Bronchial epithelial cell (primary cell): ENCODE measurements at regions not wholly inside any gene's neighbourhood (a gene's known extent, or its start where the extent isn't known, plus 50 kb on each side); places are given as distances from the start of the nearest gene placed in this dataset.

ENCODE experiments used
- DNase-seq: peaks from one replicate; pipeline ENCODE4 v3.0.0-alpha.2; 2010; ENCODE audit warnings: low read depth
- FAIRE-seq: peaks from 2 replicates; lab custom pipeline; 2011; peaks lifted over from hg19 to GRCh38; lab: Jason Lieb, UNC
- H3K27me3 ChIP-seq: 2 replicates; pipeline ENCODE4 v1.5.1; 2011; ENCODE audit warnings: low read length; ENCODE audit not compliant: control insufficient read depth, insufficient read depth
- H3K36me3 ChIP-seq: 2 replicates; pipeline ENCODE4 v1.5.1; 2011; ENCODE audit warnings: low read length; ENCODE audit not compliant: control insufficient read depth, insufficient read depth
- H3K4me3 ChIP-seq: 2 replicates; pipeline ENCODE4 v1.5.1; 2011; ENCODE audit warnings: mild to moderate bottlenecking, low read depth, low read length, control low read depth
- TF ChIP-seq, protein P1 (sequence below): IDR thresholded peaks from 2 replicates; pipeline ENCODE4 v1.5.1; 2011; ENCODE audit warnings: mild to moderate bottlenecking, moderate library complexity, low read length, control low read depth, inconsistent platforms; ENCODE audit not compliant: insufficient read depth, severe bottlenecking

GRCh38 chr21:38206646-38207045, 50.1 kb upstream of the KCNJ15 start:
- TF ChIP-seq, protein P1, sequence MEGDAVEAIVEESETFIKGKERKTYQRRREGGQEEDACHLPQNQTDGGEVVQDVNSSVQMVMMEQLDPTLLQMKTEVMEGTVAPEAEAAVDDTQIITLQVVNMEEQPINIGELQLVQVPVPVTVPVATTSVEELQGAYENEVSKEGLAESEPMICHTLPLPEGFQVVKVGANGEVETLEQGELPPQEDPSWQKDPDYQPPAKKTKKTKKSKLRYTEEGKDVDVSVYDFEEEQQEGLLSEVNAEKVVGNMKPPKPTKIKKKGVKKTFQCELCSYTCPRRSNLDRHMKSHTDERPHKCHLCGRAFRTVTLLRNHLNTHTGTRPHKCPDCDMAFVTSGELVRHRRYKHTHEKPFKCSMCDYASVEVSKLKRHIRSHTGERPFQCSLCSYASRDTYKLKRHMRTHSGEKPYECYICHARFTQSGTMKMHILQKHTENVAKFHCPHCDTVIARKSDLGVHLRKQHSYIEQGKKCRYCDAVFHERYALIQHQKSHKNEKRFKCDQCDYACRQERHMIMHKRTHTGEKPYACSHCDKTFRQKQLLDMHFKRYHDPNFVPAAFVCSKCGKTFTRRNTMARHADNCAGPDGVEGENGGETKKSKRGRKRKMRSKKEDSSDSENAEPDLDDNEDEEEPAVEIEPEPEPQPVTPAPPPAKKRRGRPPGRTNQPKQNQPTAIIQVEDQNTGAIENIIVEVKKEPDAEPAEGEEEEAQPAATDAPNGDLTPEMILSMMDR = no peak
- H3K27me3 ChIP-seq = peaks cover 4% of the 10 kb centered on the region
- no peak for FAIRE-seq
- no peak overlapping the region for H3K4me3 ChIP-seq
- H3K36me3 ChIP-seq = no peaks in the 10 kb centered on the region
- no peak for DNase-seq
